ENCODE measurements at regions not wholly inside any gene's neighbourhood (a gene's known extent, or its start where the extent isn't known, plus 50 kb on each side); places are given as distances from the start of the nearest gene placed in this dataset. TPM values are rescaled to one million over a fixed set of nuclear protein-coding genes. Genes with fewer than 3 reads are reported as not detected.

DNA sequence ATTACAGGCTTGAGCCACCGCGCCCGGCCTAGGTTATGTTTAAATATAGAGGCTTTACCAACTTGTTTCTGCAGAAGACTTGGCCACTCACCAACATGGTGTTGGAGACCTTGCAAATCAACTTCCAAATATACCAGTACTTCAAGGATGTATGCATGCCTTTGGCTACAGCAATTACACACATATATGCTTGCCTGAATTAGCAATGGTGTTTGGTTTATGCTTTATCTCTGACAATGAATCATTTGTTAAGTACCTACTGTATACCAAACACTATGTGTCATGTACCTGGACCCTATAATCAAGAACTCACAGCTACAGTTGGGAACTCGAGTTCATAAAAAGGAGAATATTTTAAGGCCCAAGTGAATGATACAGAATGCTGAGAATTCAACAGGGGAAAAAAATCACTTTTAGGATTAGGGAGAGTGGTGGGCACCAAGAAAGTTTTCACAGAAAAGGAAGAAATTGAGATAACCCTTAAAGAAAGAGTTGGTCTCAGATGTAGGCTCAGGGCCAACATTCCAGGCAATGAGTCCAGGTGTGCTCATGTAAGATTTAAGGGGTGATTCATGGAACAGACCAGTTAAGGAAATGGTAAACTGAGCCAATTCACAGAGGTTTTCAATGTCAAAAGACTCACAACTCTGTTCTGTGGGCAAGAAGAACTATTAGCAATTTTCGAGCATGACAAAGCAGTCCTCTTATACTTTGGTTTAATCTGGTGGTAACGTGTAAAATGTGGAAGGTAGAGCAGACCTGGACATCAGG lies 98.9 kb downstream of the BCOR start:
- no peak overlapping the region for H3K27ac Mint-ChIP-seq
- Histone ChIP-seq H2BK12ac (ENCODE audit: insufficient read length, low read depth, low read length) (no peak overlapping the region), H2BK120ac (ENCODE audit: low read depth, low read length, poor library complexity, severe bottlenecking) (no peak overlapping the region), H3K23me2 (ENCODE audit: insufficient read length, low read depth, low read length, poor library complexity, severe bottlenecking) (no peaks in the 10 kb centered on the region), H3K14ac (ENCODE audit: insufficient read depth, low read length) (no peak overlapping the region), H3K27ac (ENCODE audit: insufficient read length, low read depth, low read length) (no peak overlapping the region), H4K5ac (ENCODE audit: insufficient read length, low read depth, low read length) (no peak overlapping the region), H3K18ac (ENCODE audit: insufficient read length, low read depth, low read length) (no peak overlapping the region), H3K4me2 (ENCODE audit: insufficient read depth, insufficient read length, low read length) (no peak overlapping the region), H3T11ph (ENCODE audit: low read length) (no peak overlapping the region), H4K20me1 (ENCODE audit: control insufficient read depth, insufficient read depth, insufficient read length) (no peaks in the 10 kb centered on the region), H2AFZ (ENCODE audit: low read length) (no peak overlapping the region), H3K4me1 (ENCODE audit: insufficient read depth, low read length) (peaks cover 9% of the 10 kb centered on the region; the same call in 1 of the 2 replicates), H4K8ac (replicated peaks; ENCODE audit: insufficient read length, low read depth, low read length) (no peak overlapping the region), H4K91ac (ENCODE audit: insufficient read length, low read depth, low read length) (no peak overlapping the region), H3K9ac (ENCODE audit: extremely low read depth, insufficient read length, low read length) (no peak overlapping the region), H3K27me3 (ENCODE audit: insufficient read depth, low read length) (peaks cover 4% of the 10 kb centered on the region; the same call in 1 of the 2 replicates), H2BK20ac (ENCODE audit: low read depth, low read length, poor library complexity, severe bottlenecking) (no peak overlapping the region), H2AK5ac (ENCODE audit: insufficient read length, low read length) (no peak overlapping the region), H3K9me3 (ENCODE audit: control insufficient read depth, low read depth, low read length) (no peaks in the 10 kb centered on the region), H3K4ac (ENCODE audit: low read depth, low read length) (no peak overlapping the region), H3K23ac (ENCODE audit: insufficient read length, low read depth, low read length) (no peak overlapping the region), H3K79me1 (ENCODE audit: insufficient read depth, low read depth, low read length, poor library complexity, severe bottlenecking) (no peaks in the 10 kb centered on the region), H2BK5ac (ENCODE audit: insufficient read length, low read length) (no peak overlapping the region), H3K56ac (ENCODE audit: insufficient read length, low read depth, low read length) (no peak overlapping the region), H2BK15ac (ENCODE audit: low read depth, low read length) (no peak overlapping the region), H3K79me2 (ENCODE audit: insufficient read depth, low read length) (no peaks in the 10 kb centered on the region)
- TF ChIP-seq, protein P1, sequence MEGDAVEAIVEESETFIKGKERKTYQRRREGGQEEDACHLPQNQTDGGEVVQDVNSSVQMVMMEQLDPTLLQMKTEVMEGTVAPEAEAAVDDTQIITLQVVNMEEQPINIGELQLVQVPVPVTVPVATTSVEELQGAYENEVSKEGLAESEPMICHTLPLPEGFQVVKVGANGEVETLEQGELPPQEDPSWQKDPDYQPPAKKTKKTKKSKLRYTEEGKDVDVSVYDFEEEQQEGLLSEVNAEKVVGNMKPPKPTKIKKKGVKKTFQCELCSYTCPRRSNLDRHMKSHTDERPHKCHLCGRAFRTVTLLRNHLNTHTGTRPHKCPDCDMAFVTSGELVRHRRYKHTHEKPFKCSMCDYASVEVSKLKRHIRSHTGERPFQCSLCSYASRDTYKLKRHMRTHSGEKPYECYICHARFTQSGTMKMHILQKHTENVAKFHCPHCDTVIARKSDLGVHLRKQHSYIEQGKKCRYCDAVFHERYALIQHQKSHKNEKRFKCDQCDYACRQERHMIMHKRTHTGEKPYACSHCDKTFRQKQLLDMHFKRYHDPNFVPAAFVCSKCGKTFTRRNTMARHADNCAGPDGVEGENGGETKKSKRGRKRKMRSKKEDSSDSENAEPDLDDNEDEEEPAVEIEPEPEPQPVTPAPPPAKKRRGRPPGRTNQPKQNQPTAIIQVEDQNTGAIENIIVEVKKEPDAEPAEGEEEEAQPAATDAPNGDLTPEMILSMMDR (conservative IDR thresholded peaks at IDR 0.05) = no peak
- peaks cover 67 to 71% of the 10 kb centered on the region in 2 experiments for H3K9me3 Mint-ChIP-seq
- no CpG with 5 or more reads among the region's 6 CpGs for WGBS (ENCODE audit: extremely low coverage, insufficient read length, low lambda C conversion rate)
- peaks cover 5 to 8% (median 8%) of the 10 kb centered on the region in 3 experiments; a peak in 2 of 7 replicates for H3K36me3 Mint-ChIP-seq (ENCODE audit: insufficient read depth in 1 of 3, low read depth in 3 of 3)
- peaks cover 43% of the 10 kb centered on the region for H3K27me3 Mint-ChIP-seq (ENCODE audit: low read depth)
- H3K4me1 Mint-ChIP-seq = peaks cover 11 to 17% of the 10 kb centered on the region in 2 experiments
- DNase-seq = no peak
- H3K4me3 Mint-ChIP-seq = no peak overlapping the region

Small RNA genes in the stretch of these regions (microRNA-seq; reads per million reads assigned to microRNA genes)
- gene MIR1587 (ENCODE audit: borderline microRNAs expressed) = not detected
- gene MIR3937 (ENCODE audit: borderline microRNAs expressed) = 2.7 reads per million, percentile 24 among the genes with 10 or more reads in this experiment

Measured in H9 (cell line).